Left lung (tissue), 4 donors: ENCODE measurements at regions not wholly inside any gene's neighbourhood (a gene's known extent, or its start where the extent isn't known, plus 50 kb on each side); places are given as distances from the start of the nearest gene placed in this dataset.

Source experiments
- ATAC-seq: fragments of 200-7000 bp; cut with Tn5 transposase; one replicate; pipeline ENCODE4 v1.9.1; 2020; ENCODE audit warnings: moderate library complexity
- DNase-seq, 4 donors: peaks; one replicate each; pipeline ENCODE4 v3.0.0-alpha.2; 2013 to 2020
- H3K27ac ChIP-seq, 2 donors: fragments of 200-600 bp; sonication (generic) in 1 of 2; one replicate each; pipeline versions ENCODE4 v1.5.0 to v1.8.0; 2020 to 2021
- H3K27me3 ChIP-seq, 2 donors: fragments of 200-600 bp; sonication (generic) in 1 of 2; one replicate each; pipeline versions ENCODE4 v1.5.0 to v1.8.0; 2020 to 2021
- H3K36me3 ChIP-seq, 2 donors: fragments of 200-600 bp; sonication (generic) in 1 of 2; one replicate each; pipeline versions ENCODE4 v1.5.0 to v1.8.0; 2020 to 2021
- H3K4me1 ChIP-seq, 2 donors: fragments of 200-600 bp; one replicate each; pipeline ENCODE4 v1.8.0; 2021
- H3K4me3 ChIP-seq, 2 donors: fragments of 200-600 bp; sonication (generic) in 1 of 2; one replicate each; pipeline versions ENCODE4 v1.5.0 to v1.8.0; 2020 to 2021; ENCODE audit warnings: mild to moderate bottlenecking in 1 of 2
- H3K9me3 ChIP-seq, 2 donors: fragments of 200-600 bp; sonication (generic) in 1 of 2; one replicate each; pipeline versions ENCODE4 v1.5.0 to v1.8.0; 2020 to 2021
- CTCF ChIP-seq, 2 donors: fragments of 200-600 bp; sonication (generic) in 1 of 2; IDR thresholded peaks; one replicate each; pipeline versions ENCODE4 v1.5.0 to v1.8.0; 2021; ENCODE audit warnings: antibody characterized with exemption in 2 of 2
- intact Hi-C, 2 donors: fragments of 100-400 bp; cut with DNase I; formaldehyde crosslinking; loops; one replicate each; pipeline versions ENCODE4 v1.11.2 to v1.14.2; 2022
- donor health status: DM: no; HTN: yes; CAD: no.
- donor health status: DM: no; HTN: no; CAD: no.

- Histone ChIP-seq H3K4me1 (peaks cover 0 to 7% of the 10 kb centered on the region in 2 donors), H3K9me3 (no peaks in the 10 kb centered on the region), H3K36me3 (no peaks in the 10 kb centered on the region), H3K4me3 (no peak overlapping the region), H3K27ac (no peak overlapping the region), H3K27me3 (peaks cover 0 to 54% of the 10 kb centered on the region in 2 donors)
- ATAC-seq: no peak
- DNase-seq: no peak
- intact Hi-C loops: no loop called here
- no peak for TF ChIP-seq CTCF (IDR thresholded peaks at IDR 0.05)
These were observed 82.7 kb upstream of the LEP start for GRCh38 chr7:128158370-128158769.

- ATAC-seq (no peak), DNase-seq (no peak)
- no peaks in the 10 kb centered on the region for H3K4me1 ChIP-seq
- intact Hi-C loops: no loop called here
- no peak overlapping the region for H3K27ac ChIP-seq
- no peaks in the 10 kb centered on the region for H3K9me3 ChIP-seq
- no peaks in the 10 kb centered on the region for H3K36me3 ChIP-seq
- peaks cover under 1 to 73% of the 10 kb centered on the region in 2 donors for H3K27me3 ChIP-seq
- no peak for TF ChIP-seq CTCF (IDR thresholded peaks at IDR 0.05)
- no peak overlapping the region for H3K4me3 ChIP-seq
These were observed 80.8 kb upstream of the LEP start for GRCh38 chr7:128160296-128160695.

GRCh38 chr7:128161466-128162125 lies 79.5 kb upstream of the LEP start:
- Histone ChIP-seq H3K9me3 (no peaks in the 10 kb centered on the region), H3K27ac (no peak overlapping the region), H3K4me1 (peaks cover 5% of the 10 kb centered on the region in 2 donors), H3K36me3 (no peaks in the 10 kb centered on the region), H3K4me3 (no peak overlapping the region), H3K27me3 (peaks cover 14 to 86% of the 10 kb centered on the region in 2 donors)
- no peak for ATAC-seq
- TF ChIP-seq CTCF (IDR thresholded peaks at IDR 0.05): no peak
- DNase-seq: no peak
- intact Hi-C loops: no loop called here

GRCh38 chr7:128162666-128163065 lies 78.4 kb upstream of the LEP start:
- no peak for TF ChIP-seq CTCF (IDR thresholded peaks at IDR 0.05)
- Histone ChIP-seq H3K4me3 (no peak overlapping the region), H3K9me3 (no peaks in the 10 kb centered on the region), H3K4me1 (peaks cover 11 to 16% of the 10 kb centered on the region in 2 donors), H3K27ac (no peak overlapping the region), H3K36me3 (no peaks in the 10 kb centered on the region), H3K27me3 (peaks cover 24 to 89% of the 10 kb centered on the region in 2 donors)
- no peak for ATAC-seq
- intact Hi-C loops: no loop called here
- DNase-seq: no peak

- intact Hi-C loops: no loop called here
- Histone ChIP-seq H3K27me3 (peaks cover 32 to 90% of the 10 kb centered on the region in 2 donors), H3K4me3 (no peak overlapping the region), H3K9me3 (no peaks in the 10 kb centered on the region), H3K27ac (no peak overlapping the region), H3K4me1 (peaks cover 11 to 24% of the 10 kb centered on the region in 2 donors), H3K36me3 (no peaks in the 10 kb centered on the region)
- DNase-seq (no peak), ATAC-seq (no peak)
- no peak for TF ChIP-seq CTCF (IDR thresholded peaks at IDR 0.05)
These were observed 77.6 kb upstream of the LEP start for GRCh38 chr7:128163473-128163872.
